ENCODE measurements at regions not wholly inside any gene's neighbourhood (a gene's known extent, or its start where the extent isn't known, plus 50 kb on each side); places are given as distances from the start of the nearest gene placed in this dataset.

GRCh38 chr3:30258426-30259392, 347.7 kb upstream of the TGFBR2 start:
- Mint-ChIP-seq H3K27me3 (ENCODE audit: low read depth) (no peaks in the 10 kb centered on the region), H3K9me3 (peaks cover 14% of the 10 kb centered on the region), H3K4me1 (peaks cover 29% of the 10 kb centered on the region), H3K27ac (peak overlapping the region; percentile 18), H3K36me3 (no peaks in the 10 kb centered on the region), H3K4me3 (no peak overlapping the region)
- no peak for DNase-seq (ENCODE audit: low spot score in 2 of 2, unreplicated experiment in 2 of 2)
- TF ChIP-seq CTCF (IDR thresholded peaks at IDR 0.05; ENCODE audit: unreplicated experiment), result no peak

- Mint-ChIP-seq H3K27me3 (ENCODE audit: low read depth) (no peaks in the 10 kb centered on the region), H3K4me3 (no peak overlapping the region), H3K36me3 (no peaks in the 10 kb centered on the region), H3K27ac (peak overlapping the region; percentile 12), H3K9me3 (peaks cover 14% of the 10 kb centered on the region), H3K4me1 (peaks cover 29% of the 10 kb centered on the region)
- TF ChIP-seq CTCF (IDR thresholded peaks at IDR 0.05; ENCODE audit: unreplicated experiment), result no peak
- DNase-seq (ENCODE audit: low spot score in 2 of 2, unreplicated experiment in 2 of 2), result no peak
Measured at GRCh38 chr3:30259730-30260129, 346.7 kb upstream of the TGFBR2 start.

GRCh38 chr3:30260762-30261161, 345.6 kb upstream of the TGFBR2 start:
- peaks cover 29% of the 10 kb centered on the region for H3K4me1 Mint-ChIP-seq
- H3K36me3 Mint-ChIP-seq, result no peaks in the 10 kb centered on the region
- DNase-seq (ENCODE audit: low spot score in 2 of 2, unreplicated experiment in 2 of 2), result no peak
- H3K27me3 Mint-ChIP-seq (ENCODE audit: low read depth), result no peaks in the 10 kb centered on the region
- peaks cover 17% of the 10 kb centered on the region for H3K9me3 Mint-ChIP-seq
- TF ChIP-seq CTCF (IDR thresholded peaks at IDR 0.05; ENCODE audit: unreplicated experiment), result no peak
- peak overlapping the region; percentile 7 for H3K27ac Mint-ChIP-seq
- no peak overlapping the region for H3K4me3 Mint-ChIP-seq

- Mint-ChIP-seq H3K27me3 (ENCODE audit: low read depth) (no peaks in the 10 kb centered on the region), H3K9me3 (peaks cover 17% of the 10 kb centered on the region), H3K4me1 (peaks cover 28% of the 10 kb centered on the region), H3K27ac (no peak overlapping the region), H3K4me3 (no peak overlapping the region), H3K36me3 (no peaks in the 10 kb centered on the region)
- no peak for DNase-seq (ENCODE audit: low spot score in 2 of 2, unreplicated experiment in 2 of 2)
- TF ChIP-seq CTCF (IDR thresholded peaks at IDR 0.05; ENCODE audit: unreplicated experiment), result no peak
Measured at GRCh38 chr3:30263238-30263924, 343.0 kb upstream of the TGFBR2 start.

GRCh38 chr3:30263925-30264313, 342.5 kb upstream of the TGFBR2 start:
- no peak overlapping the region for H3K4me3 Mint-ChIP-seq
- H3K4me1 Mint-ChIP-seq, result peaks cover 23% of the 10 kb centered on the region
- no peak for TF ChIP-seq CTCF (IDR thresholded peaks at IDR 0.05; ENCODE audit: unreplicated experiment)
- H3K27me3 Mint-ChIP-seq (ENCODE audit: low read depth), result no peaks in the 10 kb centered on the region
- H3K36me3 Mint-ChIP-seq, result no peaks in the 10 kb centered on the region
- no peak overlapping the region for H3K27ac Mint-ChIP-seq
- no peak for DNase-seq (ENCODE audit: low spot score in 2 of 2, unreplicated experiment in 2 of 2)
- peaks cover 17% of the 10 kb centered on the region for H3K9me3 Mint-ChIP-seq
